Endothelial cell of umbilical vein (primary cell): ENCODE measurements at regions not wholly inside any gene's neighbourhood (a gene's known extent, or its start where the extent isn't known, plus 50 kb on each side); places are given as distances from the start of the nearest gene placed in this dataset.

Experiments
- BruUV-seq: library from RNA; stranded (reverse); fragments of 400-500 nt; replicated peaks from 2 replicates; lab custom pipeline; 2021; lab: Mats Ljungman, UMichigan
- CTCF ChIA-PET: fragments of 300-600, 350-600 bp; sonication (Branson Sonifier 250); formaldehyde crosslinking; loops from one replicate; lab custom pipeline; 2021; ENCODE audit warnings: antibody characterized with exemption, inconsistent platforms; lab: Charles Lee
- POLR2A ChIA-PET: fragments of 300-600, 350-600 bp; sonication (Branson Sonifier 250); formaldehyde crosslinking; loops from one replicate; lab custom pipeline; 2021; ENCODE audit warnings: antibody characterized with exemption, inconsistent platforms; lab: Charles Lee
- DNase-seq: peaks from one replicate; pipeline ENCODE4 v3.0.0-alpha.2; 2011; ENCODE audit warnings: low read depth, low spot score
- FAIRE-seq: peaks from 2 replicates; lab custom pipeline; 2011; peaks lifted over from hg19 to GRCh38; lab: Jason Lieb, UNC
- H2AFZ ChIP-seq: 2 replicates; pipeline ENCODE4 v1.6.0; 2012; ENCODE audit warnings: low read depth, low read length, control low read depth, inconsistent platforms
- H3K27ac ChIP-seq: 2 replicates; pipeline ENCODE4 v1.5.1; 2011; ENCODE audit warnings: low read depth, mild to moderate bottlenecking, control low read depth, low read length, moderate library complexity; ENCODE audit not compliant: insufficient read depth
- H3K27me3 ChIP-seq, 2 experiments: 2 replicates each; pipeline versions ENCODE4 v1.6.0 to v1.6.1; 2011; ENCODE audit warnings: low read length in 2 of 2, mixed read lengths in 1 of 2; ENCODE audit not compliant: control insufficient read depth in 2 of 2, insufficient read depth in 2 of 2
- H3K36me3 ChIP-seq, 2 experiments: 2 replicates in 1 of 2; 3 replicates in 1 of 2; pipeline ENCODE4 v1.5.1; 2011; ENCODE audit warnings: low read length in 2 of 2, mild to moderate bottlenecking in 1 of 2, moderate library complexity in 1 of 2; ENCODE audit not compliant: control insufficient read depth in 2 of 2, insufficient read depth in 2 of 2; ENCODE audit errors: extremely low read depth in 1 of 2
- H3K4me1 ChIP-seq: 3 replicates; pipeline ENCODE4 v1.5.1; 2011; ENCODE audit warnings: mild to moderate bottlenecking, low read length; ENCODE audit not compliant: control insufficient read depth, insufficient read depth; ENCODE audit errors: extremely low read depth
- H3K4me2 ChIP-seq: 2 replicates; pipeline ENCODE4 v1.6.1; 2011; ENCODE audit warnings: low read length, control low read depth, mixed read lengths; ENCODE audit not compliant: insufficient read depth
- H3K4me3 ChIP-seq, 3 experiments: fragments of 200-600 bp in 1 of 3; sonication (generic), shearing (Covaris generic) in 1 of 3; replicated peaks in 1 of 3; 2 replicates each; pipeline ENCODE4 v1.5.1; 2011 to 2016; ENCODE audit warnings: control low read depth in 3 of 3, low read length in 3 of 3, mild to moderate bottlenecking in 2 of 3, inconsistent platforms in 1 of 3, low read depth in 1 of 3, moderate library complexity in 1 of 3; ENCODE audit not compliant: insufficient read depth in 1 of 3
- H3K79me2 ChIP-seq: 2 replicates; pipeline ENCODE4 v1.6.0; 2012; ENCODE audit warnings: low read length, inconsistent platforms; ENCODE audit not compliant: control insufficient read depth, insufficient read depth
- H3K9ac ChIP-seq: replicated peaks from 2 replicates; pipeline ENCODE3; 2011; ENCODE audit warnings: low read length, control low read depth; ENCODE audit not compliant: insufficient read depth; ENCODE audit errors: extremely low read depth
- H3K9me1 ChIP-seq: replicated peaks from 3 replicates; pipeline ENCODE4 v1.6.0; 2011; ENCODE audit warnings: mild to moderate bottlenecking, low read length; ENCODE audit not compliant: control insufficient read depth, insufficient read depth; ENCODE audit errors: extremely low read depth
- H3K9me3 ChIP-seq: replicated peaks from 2 replicates; pipeline ENCODE4 v1.5.1; 2012; ENCODE audit warnings: low read length, inconsistent platforms; ENCODE audit not compliant: control insufficient read depth, insufficient read depth
- H4K20me1 ChIP-seq: replicated peaks from 2 replicates; pipeline ENCODE3; 2011; ENCODE audit warnings: mild to moderate bottlenecking, low read length; ENCODE audit not compliant: control insufficient read depth, insufficient read depth; ENCODE audit errors: extremely low read depth
- EZH2 ChIP-seq: IDR thresholded peaks from 2 replicates; pipeline ENCODE4 v1.6.1; 2012; ENCODE audit warnings: borderline replicate concordance, low read depth, mild to moderate bottlenecking, moderate library complexity, low read length, inconsistent platforms; ENCODE audit not compliant: severe bottlenecking
- FOS ChIP-seq: IDR thresholded peaks from 2 replicates; pipeline ENCODE4 v1.6.1; 2011; ENCODE audit warnings: mild to moderate bottlenecking, low read length, moderate library complexity, borderline replicate concordance; ENCODE audit not compliant: insufficient read depth
- GATA2 ChIP-seq: IDR thresholded peaks from 2 replicates; pipeline ENCODE4 v1.7.0; 2011; ENCODE audit warnings: low read depth, mild to moderate bottlenecking, moderate library complexity, mixed read lengths, low read length; ENCODE audit not compliant: insufficient read length, insufficient read depth
- JUN ChIP-seq: IDR thresholded peaks from 2 replicates; pipeline ENCODE4 v1.6.1; 2011; ENCODE audit warnings: borderline replicate concordance, low read depth; ENCODE audit not compliant: insufficient read length, insufficient read depth
- MYC ChIP-seq: IDR thresholded peaks from one replicate; pipeline ENCODE4 v1.6.1; 2011; ENCODE audit warnings: mild to moderate bottlenecking, low read depth, low read length
- POLR2A ChIP-seq: IDR thresholded peaks from 2 replicates; pipeline ENCODE4 v1.6.1; 2012; ENCODE audit warnings: low read depth, mild to moderate bottlenecking, control low read depth, low read length
- POLR2AphosphoS5 ChIP-seq: IDR thresholded peaks from 2 replicates; pipeline ENCODE4 v1.6.1; 2012; ENCODE audit warnings: low read depth, mild to moderate bottlenecking, control low read depth, low read length, moderate library complexity; ENCODE audit not compliant: insufficient read depth
- dilution Hi-C: fragments of 300-500 bp; cut with MboI; formaldehyde crosslinking; loops from one replicate; pipeline ENCODE4 v1.15.0; 2019; ENCODE audit warnings: low sequenced_read_pairs; ENCODE audit not compliant: extremely low pct_ligation_motif_present
- intact Hi-C: fragments of 100-400 bp; cut with micrococcal nuclease; formaldehyde crosslinking; loops from one replicate; pipeline ENCODE4 v1.10.0; 2022
- TF ChIP-seq, protein P1 (sequence below): IDR thresholded peaks from 2 replicates; pipeline ENCODE4 v1.6.1; 2011; ENCODE audit not compliant: insufficient read depth, insufficient read length
- TF ChIP-seq, protein P2 (sequence below), 2 donors: IDR thresholded peaks; 1 replicate in 1 of 2; 2 replicates in 1 of 2; pipeline ENCODE4 v1.5.1; 2011; ENCODE audit warnings: low read length in 2 of 2, mild to moderate bottlenecking in 2 of 2, moderate library complexity in 2 of 2, control low read depth in 1 of 2, inconsistent platforms in 1 of 2, low read depth in 1 of 2; ENCODE audit not compliant: insufficient read depth in 1 of 2; ENCODE audit errors: extremely low read depth in 1 of 2

GRCh38 chr4:120177603-120178002 is 111.0 kb upstream of the MAD2L1 start:
- BruUV-seq: no TSS peak
- TF ChIP-seq FOS: no peak
- TF ChIP-seq, protein P1, sequence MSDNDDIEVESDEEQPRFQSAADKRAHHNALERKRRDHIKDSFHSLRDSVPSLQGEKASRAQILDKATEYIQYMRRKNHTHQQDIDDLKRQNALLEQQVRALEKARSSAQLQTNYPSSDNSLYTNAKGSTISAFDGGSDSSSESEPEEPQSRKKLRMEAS: no peak
- TF ChIP-seq MYC: no peak
- no peak for TF ChIP-seq JUN
- TF ChIP-seq, protein P2, sequence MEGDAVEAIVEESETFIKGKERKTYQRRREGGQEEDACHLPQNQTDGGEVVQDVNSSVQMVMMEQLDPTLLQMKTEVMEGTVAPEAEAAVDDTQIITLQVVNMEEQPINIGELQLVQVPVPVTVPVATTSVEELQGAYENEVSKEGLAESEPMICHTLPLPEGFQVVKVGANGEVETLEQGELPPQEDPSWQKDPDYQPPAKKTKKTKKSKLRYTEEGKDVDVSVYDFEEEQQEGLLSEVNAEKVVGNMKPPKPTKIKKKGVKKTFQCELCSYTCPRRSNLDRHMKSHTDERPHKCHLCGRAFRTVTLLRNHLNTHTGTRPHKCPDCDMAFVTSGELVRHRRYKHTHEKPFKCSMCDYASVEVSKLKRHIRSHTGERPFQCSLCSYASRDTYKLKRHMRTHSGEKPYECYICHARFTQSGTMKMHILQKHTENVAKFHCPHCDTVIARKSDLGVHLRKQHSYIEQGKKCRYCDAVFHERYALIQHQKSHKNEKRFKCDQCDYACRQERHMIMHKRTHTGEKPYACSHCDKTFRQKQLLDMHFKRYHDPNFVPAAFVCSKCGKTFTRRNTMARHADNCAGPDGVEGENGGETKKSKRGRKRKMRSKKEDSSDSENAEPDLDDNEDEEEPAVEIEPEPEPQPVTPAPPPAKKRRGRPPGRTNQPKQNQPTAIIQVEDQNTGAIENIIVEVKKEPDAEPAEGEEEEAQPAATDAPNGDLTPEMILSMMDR (IDR thresholded peaks at IDR 0.05; ENCODE audit: extremely low read depth in 1 of 2, insufficient read depth in 1 of 2, low read depth in 1 of 2, low read length in 2 of 2): no peak
- no peak for TF ChIP-seq POLR2AphosphoS5
- TF ChIP-seq POLR2A: no peak
- TF ChIP-seq EZH2: no peak
- TF ChIP-seq GATA2: no peak
- Histone ChIP-seq H2AFZ (no peak overlapping the region), H3K4me3 (no peak overlapping the region), H3K9ac (no peak overlapping the region), H3K9me1 (no peaks in the 10 kb centered on the region), H4K20me1 (no peaks in the 10 kb centered on the region), H3K4me2 (no peak overlapping the region), H3K27me3 (no peaks in the 10 kb centered on the region), H3K36me3 (no peaks in the 10 kb centered on the region), H3K79me2 (no peaks in the 10 kb centered on the region), H3K9me3 (no peaks in the 10 kb centered on the region), H3K4me1 (no peaks in the 10 kb centered on the region), H3K27ac (no peak overlapping the region)
- intact Hi-C loops (no loop called here), dilution Hi-C loops (no loop called here)
- DNase-seq: no peak
- FAIRE-seq: no peak
- ChIA-PET POLR2A (no interaction called here), CTCF (interaction anchor here (1.0 to 1.1 kb wide), 2 partner anchors 9 to 22 kb away, joined by 3 read pairs; no protein-coding TSS in a partner anchor)
